ENCODE measurements at regions not wholly inside any gene's neighbourhood (a gene's known extent, or its start where the extent isn't known, plus 50 kb on each side); places are given as distances from the start of the nearest gene placed in this dataset.
"Not testable (repeated sequence)": the region's sequence is repeated elsewhere in the genome, so short reads cannot be mapped to it uniquely, and the experiment has no call there.

DNA sequence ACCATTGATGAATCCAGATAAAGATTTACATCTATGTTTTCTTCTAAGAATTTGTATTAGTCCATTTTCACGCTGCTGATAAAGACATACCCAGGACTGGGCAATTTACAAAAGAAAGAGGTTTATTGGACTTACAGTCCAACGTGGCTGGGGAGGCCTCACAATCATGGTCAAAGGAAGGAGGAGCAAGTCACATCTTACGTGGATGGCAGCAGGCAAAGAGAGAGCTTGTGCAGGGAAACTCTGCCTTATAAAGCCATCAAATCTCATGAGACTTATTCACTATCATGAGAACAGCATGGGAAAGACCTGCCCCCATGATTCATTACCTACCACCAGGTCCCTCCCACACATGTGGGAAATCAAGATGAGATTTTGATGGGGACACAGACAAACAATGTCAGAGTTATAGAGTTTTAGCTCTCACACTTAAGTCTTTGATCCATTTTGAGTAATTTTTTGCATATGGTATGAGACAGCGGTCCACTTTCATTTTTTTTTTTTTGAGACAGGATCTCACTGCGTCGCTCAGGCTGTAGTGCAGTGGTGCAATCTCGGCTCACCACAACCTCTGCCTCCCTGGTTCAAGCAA, 53.5 kb upstream of the JADE2 start:
- TF ChIP-seq, protein P1, sequence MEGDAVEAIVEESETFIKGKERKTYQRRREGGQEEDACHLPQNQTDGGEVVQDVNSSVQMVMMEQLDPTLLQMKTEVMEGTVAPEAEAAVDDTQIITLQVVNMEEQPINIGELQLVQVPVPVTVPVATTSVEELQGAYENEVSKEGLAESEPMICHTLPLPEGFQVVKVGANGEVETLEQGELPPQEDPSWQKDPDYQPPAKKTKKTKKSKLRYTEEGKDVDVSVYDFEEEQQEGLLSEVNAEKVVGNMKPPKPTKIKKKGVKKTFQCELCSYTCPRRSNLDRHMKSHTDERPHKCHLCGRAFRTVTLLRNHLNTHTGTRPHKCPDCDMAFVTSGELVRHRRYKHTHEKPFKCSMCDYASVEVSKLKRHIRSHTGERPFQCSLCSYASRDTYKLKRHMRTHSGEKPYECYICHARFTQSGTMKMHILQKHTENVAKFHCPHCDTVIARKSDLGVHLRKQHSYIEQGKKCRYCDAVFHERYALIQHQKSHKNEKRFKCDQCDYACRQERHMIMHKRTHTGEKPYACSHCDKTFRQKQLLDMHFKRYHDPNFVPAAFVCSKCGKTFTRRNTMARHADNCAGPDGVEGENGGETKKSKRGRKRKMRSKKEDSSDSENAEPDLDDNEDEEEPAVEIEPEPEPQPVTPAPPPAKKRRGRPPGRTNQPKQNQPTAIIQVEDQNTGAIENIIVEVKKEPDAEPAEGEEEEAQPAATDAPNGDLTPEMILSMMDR (IDR thresholded peaks at IDR 0.05): not testable (repeated sequence)
- not testable (repeated sequence) for TF ChIP-seq EP300, POLR2AphosphoS5 (IDR thresholded peaks at IDR 0.05)

All from stomach (tissue), 4 donors.